H1 (cell line): ENCODE measurements at regions not wholly inside any gene's neighbourhood (a gene's known extent, or its start where the extent isn't known, plus 50 kb on each side); places are given as distances from the start of the nearest gene placed in this dataset.

Experiments
- CTCF ChIA-PET: fragments of 300-600 bp; sonication (Branson Sonifier 250); formaldehyde crosslinking; loops from one replicate; lab custom pipeline; 2021; ENCODE audit not compliant: partially characterized antibody; lab: Charles Lee
- POLR2A ChIA-PET: fragments of 300-600 bp; sonication (Branson Sonifier 250); formaldehyde crosslinking; loops from one replicate; lab custom pipeline; 2021; ENCODE audit warnings: inconsistent platforms; ENCODE audit not compliant: partially characterized antibody; lab: Charles Lee
- DNase-seq, 2 experiments: peaks; one replicate each; pipeline versions ENCODE4 v3.0.0 to v3.0.0-alpha.2; 2010 to 2022; ENCODE audit warnings: low spot score in 2 of 2, low read depth in 1 of 2, mixed read lengths in 1 of 2
- FAIRE-seq: peaks from 2 replicates; lab custom pipeline; 2011; peaks lifted over from hg19 to GRCh38; lab: Jason Lieb, UNC
- H2AFZ ChIP-seq: 2 replicates; pipeline ENCODE4 v1.8.1; 2012; ENCODE audit warnings: low read length, inconsistent platforms
- H2AK5ac ChIP-seq: 2 replicates; pipeline ENCODE4 v1.6.1; 2013; ENCODE audit warnings: low read depth, low read length
- H2BK120ac ChIP-seq: replicated peaks from 2 replicates; pipeline ENCODE3; 2013; ENCODE audit warnings: low read depth, low read length, inconsistent platforms
- H2BK12ac ChIP-seq: 2 replicates; pipeline ENCODE4 v1.6.1; 2013; ENCODE audit warnings: low read depth, low read length
- H2BK15ac ChIP-seq: 2 replicates; pipeline ENCODE4 v1.6.1; 2013; ENCODE audit warnings: low read length
- H2BK20ac ChIP-seq: 2 replicates; pipeline ENCODE4 v1.6.1; 2013; ENCODE audit warnings: low read length
- H2BK5ac ChIP-seq: 2 replicates; pipeline ENCODE4 v1.6.1; 2013; ENCODE audit warnings: low read depth, low read length
- H3K14ac ChIP-seq: 2 replicates; pipeline ENCODE4 v1.6.1; 2013; ENCODE audit warnings: inconsistent platforms; ENCODE audit not compliant: insufficient read length
- H3K18ac ChIP-seq: 2 replicates; pipeline ENCODE4 v1.6.1; 2013; ENCODE audit warnings: low read length; ENCODE audit errors: extremely low read depth
- H3K23ac ChIP-seq: 2 replicates; pipeline ENCODE4 v1.6.1; 2013; ENCODE audit warnings: inconsistent platforms; ENCODE audit not compliant: insufficient read length
- H3K23me2 ChIP-seq: 2 replicates; pipeline ENCODE4 v1.6.1; 2013; ENCODE audit warnings: low read depth, low read length
- H3K27ac ChIP-seq: 2 replicates; pipeline ENCODE4 v1.6.1; 2011; ENCODE audit warnings: low read depth, low read length, inconsistent platforms
- H3K27me3 ChIP-seq, 4 experiments: replicated peaks in 1 of 4; 1 replicate in 1 of 4; 2 replicates in 3 of 4; pipeline versions ENCODE4 v1.6.1 to v1.8.1; 2011 to 2013; ENCODE audit warnings: low read length in 3 of 4, mild to moderate bottlenecking in 3 of 4, inconsistent platforms in 2 of 4, mixed read lengths in 2 of 4, moderate library complexity in 1 of 4; ENCODE audit not compliant: control insufficient read depth in 3 of 4, insufficient read depth in 3 of 4; ENCODE audit errors: extremely low read depth in 1 of 4
- H3K36me3 ChIP-seq, 4 experiments: 2 replicates each; pipeline versions ENCODE4 v1.6.1 to v1.8.1; 2011 to 2013; ENCODE audit warnings: mild to moderate bottlenecking in 4 of 4, low read length in 3 of 4, moderate library complexity in 2 of 4, control low read depth in 1 of 4, inconsistent platforms in 1 of 4; ENCODE audit not compliant: insufficient read depth in 4 of 4, control insufficient read depth in 2 of 4
- H3K4ac ChIP-seq: replicated peaks from 2 replicates; pipeline ENCODE3; 2013; ENCODE audit warnings: low read length, low read depth, mixed read lengths, inconsistent platforms; ENCODE audit not compliant: insufficient read length
- H3K4me1 ChIP-seq, 4 experiments: replicated peaks in 1 of 4; 1 replicate in 1 of 4; 2 replicates in 3 of 4; pipeline versions ENCODE4 v1.6.1 to v1.8.1; 2011 to 2013; ENCODE audit warnings: low read length in 3 of 4, inconsistent platforms in 2 of 4, mixed read lengths in 1 of 4; ENCODE audit not compliant: insufficient read depth in 4 of 4, control insufficient read depth in 3 of 4
- H3K4me2 ChIP-seq, 2 experiments: 2 replicates each; pipeline versions ENCODE4 v1.6.1 to v1.8.1; 2011 to 2013; ENCODE audit warnings: low read depth in 2 of 2, low read length in 2 of 2, control low read depth in 1 of 2, inconsistent platforms in 1 of 2, mild to moderate bottlenecking in 1 of 2; ENCODE audit not compliant: insufficient read depth in 1 of 2
- H3K4me3 ChIP-seq, 4 experiments: fragments of 200-600, 300-600 bp in 1 of 4; sonication (generic), shearing (Covaris generic), sonication (Bioruptor Twin) in 1 of 4; 2 replicates each; pipeline versions ENCODE4 v1.5.1 to v1.8.1; 2011 to 2016; ENCODE audit warnings: low read length in 4 of 4, low read depth in 3 of 4, control low read depth in 2 of 4, inconsistent platforms in 2 of 4, mild to moderate bottlenecking in 2 of 4, mixed read lengths in 1 of 4, moderate library complexity in 1 of 4; ENCODE audit not compliant: insufficient read depth in 2 of 4; ENCODE audit errors: extremely low read depth in 1 of 4
- H3K56ac ChIP-seq: replicated peaks from 2 replicates; pipeline ENCODE3; 2013; ENCODE audit warnings: low read depth, mild to moderate bottlenecking, mixed read lengths, low read length, inconsistent platforms; ENCODE audit not compliant: insufficient read length
- H3K79me1 ChIP-seq: 2 replicates; pipeline ENCODE4 v1.6.1; 2013; ENCODE audit warnings: low read depth, low read length, control low read depth
- H3K79me2 ChIP-seq, 2 experiments: 2 replicates each; pipeline versions ENCODE4 v1.6.1 to v1.8.1; 2012 to 2013; ENCODE audit warnings: low read length in 2 of 2, mild to moderate bottlenecking in 2 of 2, inconsistent platforms in 1 of 2; ENCODE audit not compliant: insufficient read depth in 2 of 2, control insufficient read depth in 1 of 2
- H3K9ac ChIP-seq, 4 experiments: replicated peaks in 1 of 4; 1 replicate in 1 of 4; 2 replicates in 3 of 4; pipeline versions ENCODE4 v1.6.1 to v1.8.1; 2011 to 2013; ENCODE audit warnings: low read depth in 3 of 4, low read length in 3 of 4, control low read depth in 2 of 4, mild to moderate bottlenecking in 2 of 4, moderate library complexity in 2 of 4, inconsistent platforms in 1 of 4; ENCODE audit errors: extremely low read depth in 1 of 4
- H3K9me3 ChIP-seq, 2 experiments: 2 replicates each; pipeline versions ENCODE4 v1.6.1 to v1.8.1; 2012 to 2013; ENCODE audit warnings: mild to moderate bottlenecking in 2 of 2, moderate library complexity in 2 of 2, control low read depth in 1 of 2, inconsistent platforms in 1 of 2, low read depth in 1 of 2, low read length in 1 of 2, mixed read lengths in 1 of 2; ENCODE audit not compliant: insufficient read depth in 2 of 2
- H4K20me1 ChIP-seq, 2 experiments: replicated peaks in 1 of 2; 2 replicates each; pipeline versions ENCODE3 to v1.8.1; 2011 to 2013; ENCODE audit warnings: inconsistent platforms in 2 of 2, low read length in 2 of 2, mild to moderate bottlenecking in 1 of 2; ENCODE audit not compliant: insufficient read depth in 2 of 2, control insufficient read depth in 1 of 2
- H4K5ac ChIP-seq: 2 replicates; pipeline ENCODE4 v1.6.1; 2013; ENCODE audit warnings: low read length, low read depth, mixed read lengths, inconsistent platforms; ENCODE audit not compliant: insufficient read length
- H4K8ac ChIP-seq: 2 replicates; pipeline ENCODE4 v1.8.0; 2013; ENCODE audit warnings: mild to moderate bottlenecking, moderate library complexity, low read length, inconsistent platforms; ENCODE audit not compliant: insufficient read depth; ENCODE audit errors: extremely low read depth
- H4K91ac ChIP-seq: replicated peaks from 2 replicates; pipeline ENCODE3; 2013; ENCODE audit warnings: low read length, mixed read lengths, inconsistent platforms; ENCODE audit not compliant: insufficient read length
- CREB1 ChIP-seq: IDR thresholded peaks from 2 replicates; pipeline ENCODE4 v1.6.1; 2012; ENCODE audit warnings: inconsistent platforms
- KDM4A ChIP-seq: IDR thresholded peaks from one replicate; pipeline ENCODE4 v1.7.1; 2012; ENCODE audit warnings: low read depth, mild to moderate bottlenecking, moderate library complexity, low read length, inconsistent platforms; ENCODE audit not compliant: severe bottlenecking
- NANOG ChIP-seq: IDR thresholded peaks from 2 replicates; pipeline ENCODE4 v1.6.1; 2011; ENCODE audit warnings: low read length, low read depth, mild to moderate bottlenecking, inconsistent platforms; ENCODE audit not compliant: insufficient read depth, poor library complexity, severe bottlenecking
- POLR2AphosphoS5 ChIP-seq: IDR thresholded peaks from 2 replicates; pipeline ENCODE4 v1.6.1; 2011; ENCODE audit warnings: low read depth, low read length
- RAD21 ChIP-seq, 2 experiments: IDR thresholded peaks in 1 of 2; conservative IDR thresholded peaks in 1 of 2; 2 replicates each; pipeline ENCODE4 v1.6.1; 2011; ENCODE audit warnings: low read depth in 2 of 2, low read length in 2 of 2, improper control_type of control experiment in 1 of 2, inconsistent platforms in 1 of 2, mild to moderate bottlenecking in 1 of 2, moderate library complexity in 1 of 2
- RBBP5 ChIP-seq: IDR thresholded peaks from 2 replicates; pipeline ENCODE4 v1.7.1; 2012; ENCODE audit warnings: low read depth, mild to moderate bottlenecking, inconsistent platforms, low read length, moderate library complexity, borderline replicate concordance
- RNF2 ChIP-seq: fragments of 200-900, 300-1000 bp; sonication (generic); IDR thresholded peaks from 2 replicates; pipeline ENCODE4 v1.7.1; 2016; ENCODE audit warnings: borderline replicate concordance, low read depth, mild to moderate bottlenecking, antibody characterized with exemption, low read length; ENCODE audit not compliant: poor library complexity, severe bottlenecking; ENCODE audit errors: missing control alignments
- SP2 ChIP-seq: IDR thresholded peaks from 2 replicates; pipeline ENCODE4 v1.6.1; 2012; ENCODE audit warnings: mild to moderate bottlenecking, low read length, inconsistent platforms
- SRF ChIP-seq: IDR thresholded peaks from 2 replicates; pipeline ENCODE4 v1.6.1; 2011; ENCODE audit warnings: mild to moderate bottlenecking, low read depth, low read length, moderate library complexity
- WGBS, 2 experiments: shearing (Covaris generic) in 1 of 2; methylation state at CpG; one replicate each; pipeline versions ENCODE4 v1.1.6 to v1.1.7; 2013 to 2015; ENCODE audit warnings: low lambda C conversion rate in 2 of 2, mixed read lengths in 2 of 2, inconsistent platforms in 1 of 2, low coverage in 1 of 2, missing lambda C conversion rate in 1 of 2; ENCODE audit not compliant: insufficient replicate concordance in 2 of 2, insufficient coverage in 1 of 2, insufficient read length in 1 of 2; ENCODE audit errors: extremely low coverage in 1 of 2, missing lambda C conversion rate in 1 of 2; 5-methylcytosine and 5-hydroxymethylcytosine counted together

GRCh38 chrY:8610620-8611019 is 726.6 kb upstream of the TSPY4 start:
- H2BK20ac ChIP-seq = no peak overlapping the region
- H3K27ac ChIP-seq = no peak overlapping the region
- no peaks in the 10 kb centered on the region for H3K27me3 ChIP-seq
- no peak overlapping the region for H4K91ac ChIP-seq
- H3K79me2 ChIP-seq = no peaks in the 10 kb centered on the region
- no peaks in the 10 kb centered on the region for H3K36me3 ChIP-seq
- H2AFZ ChIP-seq = no peak overlapping the region
- DNase-seq (no peak), FAIRE-seq (no peak)
- no peaks in the 10 kb centered on the region for H4K20me1 ChIP-seq
- no peak overlapping the region for H2BK15ac ChIP-seq
- no peaks in the 10 kb centered on the region for H3K4me1 ChIP-seq
- CTCF ChIA-PET = no interaction called here
- H3K9me3 ChIP-seq = peaks cover 11 to 63% of the 10 kb centered on the region in 2 experiments; a peak in 3 of 4 replicates
- H2BK120ac ChIP-seq = no peak overlapping the region
- no peak overlapping the region for H3K4me2 ChIP-seq
- no peak overlapping the region for H3K14ac ChIP-seq
- WGBS, 2 experiments = 50% methylated on average over 1 of the region's 1 CpG; no CpG with 5 or more reads in 1 of the 2 experiments
- H4K5ac ChIP-seq = no peak overlapping the region
- H2BK5ac ChIP-seq = no peak overlapping the region
- H3K18ac ChIP-seq = no peak overlapping the region
- no peak overlapping the region for H3K9ac ChIP-seq
- H4K8ac ChIP-seq = no peak overlapping the region
- no peak overlapping the region for H3K4me3 ChIP-seq
- H2BK12ac ChIP-seq = no peak overlapping the region
- no peak overlapping the region for H3K23ac ChIP-seq
- H2AK5ac ChIP-seq = no peak overlapping the region
- POLR2A ChIA-PET = no interaction called here
- no peaks in the 10 kb centered on the region for H3K79me1 ChIP-seq
- no peaks in the 10 kb centered on the region for H3K23me2 ChIP-seq
- no peak overlapping the region for H3K56ac ChIP-seq
- no peak overlapping the region for H3K4ac ChIP-seq
- TF ChIP-seq NANOG (no peak), RNF2 (no peak), CREB1 (no peak), SP2 (no peak), SRF (no peak), KDM4A (no peak), RBBP5 (no peak), POLR2AphosphoS5 (no peak), RAD21 (IDR thresholded peaks at IDR 0.05 in 1 of 2, conservative IDR thresholded peaks at IDR 0.05 in 1 of 2; ENCODE audit: low read depth in 2 of 2, low read length in 2 of 2) (no peak)
